Caco-2 (cell line): ENCODE measurements at regions not wholly inside any gene's neighbourhood (a gene's known extent, or its start where the extent isn't known, plus 50 kb on each side); places are given as distances from the start of the nearest gene placed in this dataset.

ENCODE experiments used
- BruUV-seq: library from RNA; stranded (reverse); fragments of 400-500 nt; replicated peaks from 2 replicates; lab custom pipeline; 2021; lab: Mats Ljungman, UMichigan
- CTCF ChIA-PET: fragments of 300-600 bp; sonication (Branson Sonifier 250); formaldehyde crosslinking; loops from one replicate; lab custom pipeline; 2022; ENCODE audit warnings: antibody characterized with exemption; lab: Charles Lee
- POLR2A ChIA-PET: fragments of 300-600 bp; sonication (Branson Sonifier 250); formaldehyde crosslinking; loops from one replicate; lab custom pipeline; 2022; ENCODE audit warnings: antibody characterized with exemption; lab: Charles Lee
- DNase-seq, 2 experiments: peaks; one replicate each; pipeline versions ENCODE4 v3.0.0 to v3.0.0-alpha.2; 2020 to 2022
- H3K27me3 ChIP-seq: replicated peaks from 2 replicates; pipeline ENCODE4 v1.6.0; 2011; ENCODE audit warnings: low read length; ENCODE audit not compliant: control insufficient read depth, insufficient read depth
- H3K36me3 ChIP-seq: 2 replicates; pipeline ENCODE4 v1.5.1; 2011; ENCODE audit warnings: low read length; ENCODE audit not compliant: control insufficient read depth, insufficient read depth
- H3K4me1 ChIP-seq: fragments of 250-450 bp; sonication (Bioruptor Pico); 2 replicates; pipeline ENCODE4 v1.5.1; 2020; ENCODE audit warnings: mild to moderate bottlenecking
- H3K4me3 ChIP-seq: 2 replicates; pipeline ENCODE4 v1.5.1; 2011; ENCODE audit warnings: low read depth, mild to moderate bottlenecking, control low read depth, low read length
- H3K9me3 ChIP-seq: fragments of 250-450 bp; sonication (Bioruptor Pico); 2 replicates; pipeline ENCODE4 v1.5.1; 2020; ENCODE audit warnings: mild to moderate bottlenecking, moderate library complexity
- H3K27ac Mint-ChIP-seq: one replicate; pipeline ENCODE4 v1.8.0; 2022; ENCODE audit warnings: mixed read lengths; ENCODE audit not compliant: unreplicated experiment
- H3K27me3 Mint-ChIP-seq: one replicate; pipeline ENCODE4 v1.8.0; 2022; ENCODE audit warnings: mixed read lengths; ENCODE audit not compliant: insufficient read depth, unreplicated experiment
- H3K36me3 Mint-ChIP-seq: one replicate; pipeline ENCODE4 v1.8.0; 2022; ENCODE audit warnings: mild to moderate bottlenecking, mixed read lengths; ENCODE audit not compliant: insufficient read depth, unreplicated experiment
- H3K4me1 Mint-ChIP-seq: one replicate; pipeline ENCODE4 v1.8.0; 2022; ENCODE audit warnings: low read depth, mixed read lengths; ENCODE audit not compliant: unreplicated experiment
- H3K4me3 Mint-ChIP-seq: one replicate; pipeline ENCODE4 v1.8.0; 2022; ENCODE audit warnings: mild to moderate bottlenecking, moderate library complexity, mixed read lengths; ENCODE audit not compliant: unreplicated experiment
- H3K9me3 Mint-ChIP-seq: one replicate; pipeline ENCODE4 v1.8.0; 2022; ENCODE audit warnings: mixed read lengths; ENCODE audit not compliant: unreplicated experiment
- CTCF ChIP-seq, 2 experiments: fragments of 200-600 bp in 1 of 2; IDR thresholded peaks; 1 replicate in 1 of 2; 2 replicates in 1 of 2; pipeline versions ENCODE4 v1.5.1 to v1.8.0; 2011 to 2022; ENCODE audit warnings: antibody characterized with exemption in 1 of 2, control low read depth in 1 of 2, inconsistent platforms in 1 of 2, low read depth in 1 of 2, low read length in 1 of 2, mild to moderate bottlenecking in 1 of 2, moderate library complexity in 1 of 2; ENCODE audit not compliant: insufficient read depth in 1 of 2, severe bottlenecking in 1 of 2, unreplicated experiment in 1 of 2
- intact Hi-C: fragments of 100-400 bp; cut with micrococcal nuclease; formaldehyde crosslinking; loops from one replicate; pipeline ENCODE4 v1.10.0; 2022; ENCODE audit not compliant: unreplicated experiment

DNA sequence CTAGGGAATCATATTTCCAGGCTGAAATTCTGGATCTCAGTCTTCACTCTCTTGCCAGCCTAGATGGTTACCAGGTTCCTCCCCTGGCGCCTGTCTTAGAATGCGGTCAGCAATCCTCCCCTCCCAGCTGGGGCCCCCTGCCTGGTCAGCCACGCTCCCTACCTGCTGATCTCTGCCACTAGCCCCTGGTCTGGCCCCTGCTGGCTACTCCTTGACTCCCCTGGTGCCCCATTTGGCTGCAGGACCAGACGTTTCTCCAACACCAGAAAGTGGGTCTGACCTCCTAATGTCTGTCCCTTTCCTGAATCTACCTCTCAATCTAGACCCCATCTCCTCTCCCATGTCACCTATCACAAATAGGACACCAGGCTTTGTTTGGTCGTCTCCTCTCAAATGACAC is 432.0 kb upstream of the SMIM21 start:
- no peak for DNase-seq
- TF ChIP-seq CTCF (IDR thresholded peaks at IDR 0.05; ENCODE audit: insufficient read depth in 1 of 2, low read depth in 1 of 2, low read length in 1 of 2, severe bottlenecking in 1 of 2, unreplicated experiment in 1 of 2) = no peak
- Mint-ChIP-seq H3K27ac (no peak overlapping the region), H3K4me1 (no peaks in the 10 kb centered on the region), H3K4me3 (no peak overlapping the region), H3K9me3 (peaks cover 10% of the 10 kb centered on the region), H3K36me3 (no peaks in the 10 kb centered on the region), H3K27me3 (peaks cover 17% of the 10 kb centered on the region)
- ChIA-PET POLR2A (no interaction called here), CTCF (no interaction called here)
- Histone ChIP-seq H3K4me3 (no peak overlapping the region), H3K9me3 (no peaks in the 10 kb centered on the region), H3K27me3 (no peaks in the 10 kb centered on the region), H3K36me3 (no peaks in the 10 kb centered on the region), H3K4me1 (no peaks in the 10 kb centered on the region)
- BruUV-seq = no TSS peak
- intact Hi-C loops = no loop called here

GRCh38 chr18:75858754-75859153 is 431.3 kb upstream of the SMIM21 start:
- no peak overlapping the region for H3K4me3 Mint-ChIP-seq
- no peak for TF ChIP-seq CTCF (IDR thresholded peaks at IDR 0.05; ENCODE audit: insufficient read depth in 1 of 2, low read depth in 1 of 2, low read length in 1 of 2, severe bottlenecking in 1 of 2, unreplicated experiment in 1 of 2)
- peaks cover 17% of the 10 kb centered on the region for H3K27me3 Mint-ChIP-seq
- no peak overlapping the region for H3K4me3 ChIP-seq
- H3K36me3 ChIP-seq = no peaks in the 10 kb centered on the region
- CTCF ChIA-PET = no interaction called here
- no peak overlapping the region for H3K27ac Mint-ChIP-seq
- no peaks in the 10 kb centered on the region for H3K4me1 Mint-ChIP-seq
- peaks cover 10% of the 10 kb centered on the region for H3K9me3 Mint-ChIP-seq
- H3K9me3 ChIP-seq = no peaks in the 10 kb centered on the region
- no peak for DNase-seq
- BruUV-seq = no TSS peak
- intact Hi-C loops = no loop called here
- H3K36me3 Mint-ChIP-seq = no peaks in the 10 kb centered on the region
- POLR2A ChIA-PET = no interaction called here
- H3K4me1 ChIP-seq = no peaks in the 10 kb centered on the region
- no peaks in the 10 kb centered on the region for H3K27me3 ChIP-seq

GRCh38 chr18:75857558-75857957 is 430.1 kb upstream of the SMIM21 start:
- H3K4me1 ChIP-seq = no peaks in the 10 kb centered on the region
- H3K27me3 Mint-ChIP-seq = peaks cover 17% of the 10 kb centered on the region
- no peaks in the 10 kb centered on the region for H3K36me3 ChIP-seq
- no peak for TF ChIP-seq CTCF (IDR thresholded peaks at IDR 0.05; ENCODE audit: insufficient read depth in 1 of 2, low read depth in 1 of 2, low read length in 1 of 2, severe bottlenecking in 1 of 2, unreplicated experiment in 1 of 2)
- no peak for DNase-seq
- no peak overlapping the region for H3K4me3 Mint-ChIP-seq
- CTCF ChIA-PET = no interaction called here
- intact Hi-C loops = no loop called here
- no peak overlapping the region for H3K27ac Mint-ChIP-seq
- peaks cover 10% of the 10 kb centered on the region for H3K9me3 Mint-ChIP-seq
- H3K4me3 ChIP-seq = no peak overlapping the region
- H3K9me3 ChIP-seq = no peaks in the 10 kb centered on the region
- no peaks in the 10 kb centered on the region for H3K27me3 ChIP-seq
- no TSS peak for BruUV-seq
- POLR2A ChIA-PET = no interaction called here
- H3K36me3 Mint-ChIP-seq = no peaks in the 10 kb centered on the region
- H3K4me1 Mint-ChIP-seq = no peaks in the 10 kb centered on the region
